ENCODE measurements at regions not wholly inside any gene's neighbourhood (a gene's known extent, or its start where the extent isn't known, plus 50 kb on each side); places are given as distances from the start of the nearest gene placed in this dataset.
"Not testable (repeated sequence)": the region's sequence is repeated elsewhere in the genome, so short reads cannot be mapped to it uniquely, and the experiment has no call there.

DNA sequence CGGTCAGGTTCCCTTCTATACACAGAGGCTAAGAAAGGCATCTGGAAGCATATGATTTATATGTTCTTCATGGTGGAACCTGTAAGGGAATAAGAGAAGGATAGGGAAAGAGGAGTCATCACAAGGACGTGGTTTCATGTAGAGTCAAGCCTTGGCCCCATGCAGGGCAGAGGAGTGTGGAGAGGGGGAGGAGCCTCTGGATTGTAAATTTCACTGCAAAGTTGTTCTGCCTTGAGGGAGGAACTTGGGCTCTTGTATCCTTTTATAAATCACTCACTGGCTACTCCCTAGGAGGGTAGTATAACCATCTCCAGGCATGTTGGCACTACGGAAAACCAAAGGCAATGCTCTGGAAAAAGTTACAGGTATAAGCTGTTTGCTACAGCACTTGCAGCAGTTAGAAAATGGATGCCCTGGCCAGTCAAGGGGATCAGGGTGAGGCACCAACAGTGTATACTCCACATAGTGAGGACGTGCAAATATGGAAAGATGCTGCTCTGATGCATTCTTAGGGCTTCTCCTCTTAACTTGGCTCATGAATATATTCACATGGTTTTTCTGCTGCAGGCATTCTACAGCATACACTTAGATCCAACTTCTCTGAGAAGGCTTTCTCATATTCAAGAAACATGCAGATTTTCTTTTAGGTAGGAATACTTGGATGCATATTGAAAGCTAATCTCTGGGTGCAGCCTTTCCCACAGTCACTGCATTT is 60.3 kb upstream of the ZNF81 start:
- DNase-seq: no peak

DNA sequence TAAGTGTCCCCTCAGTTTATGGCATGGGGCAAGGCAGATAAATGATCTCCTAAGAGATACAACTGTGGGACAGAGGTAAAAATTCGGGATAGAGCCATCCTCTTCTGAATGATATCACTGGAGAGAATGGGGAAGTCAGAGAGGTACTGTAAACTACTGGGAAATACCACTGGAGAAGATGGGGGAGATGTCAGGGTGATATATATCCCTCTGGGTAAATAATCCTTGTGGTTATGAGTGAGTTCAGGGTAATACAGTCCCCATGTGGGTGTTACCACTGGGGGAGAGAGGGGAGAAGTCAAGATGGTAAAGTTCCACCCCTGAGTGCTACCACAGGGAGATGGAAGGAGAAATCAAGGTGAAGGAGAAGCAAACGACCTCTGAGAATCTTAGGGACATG is 63.9 kb upstream of the ZNF81 start:
- DNase-seq: no peak

DNA sequence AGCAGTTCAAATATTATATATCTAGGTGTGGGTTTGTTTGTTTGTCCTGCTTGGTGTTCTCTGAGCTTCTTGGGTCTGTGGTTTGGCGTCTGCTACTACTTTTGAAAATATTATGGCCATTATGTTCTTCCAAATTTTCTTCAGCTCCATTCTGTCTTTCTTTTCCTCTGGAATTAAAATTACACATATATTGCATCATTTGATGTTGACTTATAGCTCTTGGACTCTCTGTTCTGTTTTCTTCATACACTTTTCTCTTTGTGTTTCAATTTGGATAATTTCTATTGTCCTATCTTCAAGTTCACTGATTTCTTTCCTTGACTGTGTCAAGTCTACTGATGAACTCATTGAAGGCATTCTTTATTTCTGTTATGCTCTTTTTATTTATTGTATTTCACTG is 65.2 kb upstream of the ZNF81 start:
- DNase-seq: no peak

DNA sequence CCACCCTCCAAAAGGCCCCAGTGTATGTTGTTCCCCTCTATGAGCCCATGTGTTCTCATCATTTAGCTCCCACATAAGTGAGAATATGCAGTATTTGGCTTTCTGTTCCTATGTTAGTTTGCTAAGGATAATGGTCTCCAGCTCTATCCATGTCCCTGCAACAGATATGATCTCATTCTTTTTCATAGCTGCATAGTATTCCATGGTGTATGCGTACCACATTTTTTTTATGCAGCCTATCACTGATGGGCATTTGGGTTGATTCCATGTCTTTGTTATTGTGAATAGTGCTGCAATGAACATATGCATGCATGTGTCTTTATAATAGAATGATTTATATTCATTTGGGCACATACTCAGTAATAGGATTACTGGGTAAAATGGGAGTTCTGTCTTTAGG is 73.9 kb upstream of the ZNF81 start:
- DNase-seq: not testable (repeated sequence)

DNA sequence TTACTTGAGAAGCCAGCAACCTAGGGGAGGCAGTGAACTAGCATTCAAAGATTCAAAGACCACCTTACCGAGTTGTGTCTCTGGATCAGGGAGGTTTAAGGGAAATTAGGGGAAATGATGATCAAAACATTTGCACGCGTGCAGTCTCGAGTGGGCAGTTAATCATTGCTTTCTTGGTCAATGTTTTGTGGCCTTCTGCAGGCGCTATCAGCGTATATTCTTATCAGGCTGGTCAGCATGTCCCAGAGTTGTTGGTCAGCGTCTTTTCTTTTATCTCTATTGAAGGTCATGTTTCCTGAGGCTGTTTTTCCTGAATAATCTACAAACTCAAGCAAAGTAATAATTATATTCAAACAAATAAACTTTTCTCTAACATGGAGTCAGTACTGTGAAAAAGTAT is 84.0 kb upstream of the ZNF81 start:
- DNase-seq: no peak

DNA sequence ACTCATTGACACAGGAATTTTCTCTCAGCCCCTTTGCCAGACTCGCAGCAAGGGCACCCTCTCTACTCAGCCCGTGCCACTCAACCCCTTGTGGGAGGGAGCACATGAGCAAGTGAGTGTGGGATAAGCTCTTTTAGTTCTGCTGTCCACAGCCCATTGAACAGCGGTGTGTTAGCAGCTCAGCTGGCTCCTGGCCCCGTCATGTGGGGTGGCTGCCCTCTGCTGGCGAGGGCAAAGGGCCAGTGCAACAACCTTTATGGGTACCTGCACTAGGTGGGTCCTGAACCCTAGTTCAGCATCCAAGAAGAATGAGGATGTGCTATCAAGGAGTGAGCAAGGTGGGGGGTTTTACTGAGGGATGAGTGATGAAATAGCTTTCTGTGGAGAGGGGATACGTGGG is 85.0 kb upstream of the ZNF81 start:
- DNase-seq: peak in 3 of 56 donors; percentile 0 to 7 (median 3)

DNA sequence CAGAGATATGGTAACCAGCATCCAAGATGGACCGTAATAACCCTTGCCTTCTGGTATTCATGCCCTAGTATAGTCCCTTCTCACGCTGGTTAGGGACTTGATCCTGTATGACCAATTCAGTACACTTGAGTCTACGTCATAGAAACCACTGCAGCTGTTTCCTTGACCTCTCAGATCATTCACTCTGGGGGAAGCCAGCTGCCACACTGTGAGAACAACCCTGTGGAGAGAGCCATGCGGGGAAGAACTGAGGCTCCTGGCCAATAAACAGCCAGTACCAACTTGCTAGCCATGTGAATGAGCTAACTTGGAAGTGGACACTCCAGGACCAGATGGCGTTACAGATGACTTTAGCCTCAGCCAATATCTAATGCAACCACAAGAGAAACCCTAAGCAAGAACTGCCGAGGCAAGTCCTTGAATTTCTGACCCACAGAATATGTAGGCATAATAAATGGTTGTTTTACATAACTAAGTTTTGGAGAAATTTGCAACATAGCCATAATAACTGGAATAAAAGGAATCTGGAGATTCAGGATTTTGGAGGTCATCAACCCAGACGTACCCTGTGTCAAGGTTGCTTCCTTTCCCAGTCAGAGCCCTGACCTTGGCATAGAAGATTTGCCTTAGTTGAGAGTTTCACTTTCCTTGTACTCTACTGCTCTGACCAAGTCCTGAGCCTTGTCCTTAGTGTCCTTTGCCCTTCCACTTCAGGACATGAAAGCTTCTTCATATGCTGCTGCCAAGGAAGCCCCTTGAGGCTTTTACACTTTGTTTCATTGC is 87.3 kb upstream of the ZNF81 start:
- DNase-seq: no peak

DNA sequence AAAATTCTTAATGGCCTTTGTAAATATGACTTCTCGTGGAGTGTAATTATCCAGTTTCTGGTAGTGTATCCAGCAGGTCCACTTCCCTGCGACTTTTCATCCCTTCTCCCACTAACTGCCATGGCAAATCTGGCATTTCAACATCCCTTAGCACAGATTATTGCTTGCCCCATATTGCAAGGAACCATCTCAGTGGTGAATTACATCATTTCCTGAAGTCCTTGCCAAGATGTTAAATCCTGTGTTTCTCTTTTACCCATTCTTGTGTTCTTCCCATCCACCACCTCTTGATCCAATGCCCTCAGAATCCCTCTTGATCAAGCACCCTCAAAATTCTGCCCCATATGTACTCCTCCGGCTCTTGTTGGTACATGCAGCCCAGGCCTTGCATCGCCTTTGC is 88.1 kb upstream of the ZNF81 start:
- no peak for DNase-seq

DNA sequence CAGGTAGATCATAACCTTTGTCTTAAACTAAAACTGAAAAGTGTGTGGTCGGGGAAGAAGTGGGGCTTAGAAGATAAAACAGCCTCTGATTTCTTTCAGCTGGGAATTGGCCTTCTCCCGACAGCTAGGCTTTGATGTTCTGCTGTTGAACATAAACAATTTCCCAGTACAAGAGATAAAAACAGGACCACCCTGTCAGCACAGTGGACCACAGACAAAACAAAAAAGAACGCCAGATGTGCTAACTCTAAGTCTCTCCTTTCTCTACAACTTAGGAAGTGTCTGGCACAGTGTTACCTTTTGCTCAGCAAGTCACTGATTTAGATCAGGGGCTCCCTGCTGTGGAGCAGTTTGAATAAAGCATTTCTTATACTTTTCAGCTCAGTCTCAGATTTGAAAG is 87.5 kb upstream of the UXT start:
- DNase-seq: no peak

DNA sequence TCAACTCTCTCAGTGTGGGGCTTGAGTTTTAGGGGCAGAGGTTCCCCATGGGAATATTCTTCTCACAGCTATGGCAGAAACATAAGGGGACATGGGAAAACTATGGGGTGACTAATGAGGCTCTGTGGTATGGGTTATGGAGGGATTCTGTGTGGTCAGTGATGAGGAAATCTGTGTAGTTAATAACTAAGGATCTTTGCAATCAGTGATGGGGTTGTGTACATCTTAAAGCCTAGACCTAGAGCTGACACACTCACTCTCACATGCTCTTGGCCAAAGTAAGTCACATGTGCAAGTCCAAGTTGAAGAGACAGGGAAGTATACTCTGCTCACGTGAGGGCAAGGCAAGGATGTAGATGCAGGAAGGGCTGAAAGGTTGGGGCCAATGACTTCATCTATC is 86.4 kb upstream of the UXT start:
- DNase-seq: no peak

DNA sequence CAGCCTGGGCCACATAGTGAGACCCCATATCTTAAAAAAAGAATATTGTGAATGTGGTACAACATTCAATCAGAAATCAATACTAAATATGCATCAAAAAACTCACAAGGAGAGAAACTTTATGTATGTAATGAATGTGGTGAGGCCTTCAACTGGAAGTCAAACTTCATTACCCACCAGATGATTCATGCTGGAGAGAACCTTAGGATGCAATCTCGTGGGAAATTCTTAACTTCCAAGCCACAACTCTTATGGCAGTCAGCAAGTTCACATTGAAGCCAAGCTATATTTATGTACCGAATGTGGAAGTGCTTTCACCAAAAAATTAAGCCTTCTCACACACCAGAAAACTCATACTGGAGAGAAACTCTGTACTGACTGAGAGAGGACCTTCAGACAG is 84.5 kb upstream of the UXT start:
- DNase-seq: no peak

DNA sequence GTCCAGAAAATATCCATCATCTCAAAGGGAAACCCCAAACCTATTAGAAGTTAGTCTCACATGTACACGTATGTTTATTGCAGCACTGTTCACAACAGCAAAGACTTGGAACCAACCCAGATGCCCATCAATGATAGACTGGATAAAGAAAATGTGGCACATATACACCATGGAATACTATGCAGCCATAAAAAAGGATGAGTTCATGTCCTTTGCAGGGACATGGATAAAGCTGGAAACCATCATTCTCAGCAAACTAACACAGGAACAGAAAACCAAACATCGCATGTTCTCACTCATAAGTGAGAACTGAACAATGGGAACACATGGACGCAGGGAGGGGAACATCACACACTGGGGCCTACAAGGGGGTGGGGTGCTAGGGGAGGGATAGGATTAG is 79.9 kb upstream of the UXT start:
- not testable (repeated sequence) for DNase-seq

DNA sequence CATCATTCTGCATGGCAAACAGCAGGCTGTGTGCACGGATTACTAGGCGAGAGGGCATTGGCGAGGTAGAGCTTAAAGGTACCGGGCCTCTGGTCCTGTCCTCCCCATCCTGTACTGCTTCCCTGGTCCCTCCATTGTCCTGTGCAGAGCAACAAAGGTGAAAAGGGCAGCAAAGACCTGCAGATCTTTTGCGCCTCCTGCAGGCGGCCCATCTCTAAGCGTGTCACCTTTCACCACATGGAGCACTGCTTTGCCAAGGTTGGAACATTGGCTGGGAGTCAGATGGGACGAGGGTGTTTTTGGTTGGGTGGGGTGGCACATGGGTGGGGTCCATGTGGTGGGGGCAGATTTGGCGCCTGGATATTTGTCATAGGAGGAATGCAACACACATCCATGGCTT is 64.7 kb upstream of the UXT start:
- no peak for DNase-seq

DNA sequence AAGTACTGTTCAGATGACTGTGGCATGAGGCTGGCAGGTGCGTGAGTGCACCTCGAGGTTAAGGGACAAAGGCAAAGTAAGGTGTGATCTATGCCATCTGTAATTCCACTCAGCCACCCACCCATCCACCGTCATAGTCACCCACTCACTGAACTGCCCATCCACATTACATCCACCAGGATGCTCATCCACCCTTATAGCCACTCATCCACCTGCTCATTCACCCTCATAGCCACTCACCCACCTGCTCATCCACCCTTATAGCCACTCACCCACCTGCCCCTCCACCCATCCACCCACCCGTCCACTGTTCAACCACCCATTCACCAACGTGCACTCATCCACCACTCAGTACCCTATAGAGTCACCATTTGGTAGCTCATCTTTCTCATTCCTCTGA is 64.1 kb upstream of the UXT start:
- no peak for DNase-seq

DNA sequence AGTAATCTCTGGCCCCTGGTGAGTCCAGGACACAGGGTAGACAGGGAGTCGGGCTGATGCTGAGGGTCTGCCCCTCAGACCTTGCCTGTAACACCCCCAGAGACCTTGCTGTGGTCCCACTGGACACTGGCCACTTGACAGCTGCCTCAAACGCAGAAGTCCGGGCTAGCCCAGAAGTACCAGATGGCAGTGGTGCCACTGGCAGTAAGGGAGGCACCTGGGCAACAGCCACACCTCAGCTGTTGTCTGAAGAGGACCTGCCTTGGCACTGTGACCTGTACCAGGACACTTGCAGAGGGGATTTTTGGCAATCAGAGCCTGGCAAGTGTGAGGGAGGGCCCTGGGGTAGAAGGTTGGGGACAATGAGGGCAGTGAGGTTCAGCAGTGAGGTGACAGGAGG is 63.3 kb upstream of the UXT start:
- no peak for DNase-seq

DNA sequence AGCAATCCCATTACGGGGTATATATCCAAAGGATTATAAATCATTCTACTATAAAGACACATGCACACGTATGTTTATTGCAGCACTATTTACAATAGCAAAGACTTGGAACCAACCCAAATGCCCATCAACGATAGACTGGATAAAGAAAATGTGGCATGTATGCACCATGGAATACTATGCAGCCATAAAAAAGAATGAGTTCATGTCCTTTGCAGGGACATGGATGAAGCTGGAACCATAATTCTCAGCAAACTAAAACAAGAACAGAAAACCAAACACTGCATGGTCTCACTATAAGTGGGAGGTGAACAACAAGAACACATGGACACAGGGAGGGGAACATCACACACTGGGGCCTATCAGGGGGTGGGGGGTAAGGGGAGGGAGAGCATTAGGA is 56.1 kb upstream of the UXT start:
- DNase-seq: not testable (repeated sequence)

DNA sequence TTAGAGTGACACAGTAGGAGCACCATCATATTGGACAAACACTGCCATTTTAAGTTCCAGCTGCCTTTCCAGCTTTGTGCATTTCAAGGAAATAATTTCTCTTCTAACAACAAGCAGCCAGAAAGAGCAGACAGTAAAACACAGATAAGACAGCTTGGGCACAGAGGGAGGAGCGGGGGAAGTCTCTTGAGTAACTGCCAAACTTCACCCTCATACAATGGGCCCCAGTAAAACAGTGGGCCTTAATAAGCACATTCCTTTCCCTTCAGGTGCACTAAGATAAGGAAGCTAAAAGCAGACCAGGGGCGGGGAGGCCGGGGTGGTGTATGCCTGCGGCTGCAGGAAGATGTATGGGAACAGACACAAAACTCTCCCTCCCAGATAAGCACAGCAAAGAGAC is 53.7 kb upstream of the UXT start:
- not testable (repeated sequence) for DNase-seq

DNA sequence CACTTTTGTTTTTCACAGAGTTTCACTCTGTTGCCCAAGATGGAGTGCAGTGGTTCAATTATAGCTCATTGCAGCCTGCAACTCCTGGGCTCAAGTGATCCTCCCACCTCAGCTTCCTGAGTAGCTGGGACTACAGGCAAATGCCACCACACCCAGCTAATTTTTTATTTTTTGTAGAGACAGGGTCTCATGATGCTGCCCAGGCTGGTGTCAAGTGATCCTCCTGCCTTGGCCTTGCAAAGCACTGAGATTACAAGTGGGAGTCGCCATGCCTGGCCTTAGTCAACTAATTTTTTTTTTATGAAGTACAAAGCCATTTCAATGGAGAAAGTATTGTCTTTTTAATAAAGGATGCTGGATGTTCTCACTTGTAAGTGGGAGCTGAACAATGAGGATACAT is 51.3 kb upstream of the UXT start:
- no peak for DNase-seq

Measured in nucleus accumbens (tissue), 56 donors.